ENCODE measurements at regions not wholly inside any gene's neighbourhood (a gene's known extent, or its start where the extent isn't known, plus 50 kb on each side); places are given as distances from the start of the nearest gene placed in this dataset.

DNA sequence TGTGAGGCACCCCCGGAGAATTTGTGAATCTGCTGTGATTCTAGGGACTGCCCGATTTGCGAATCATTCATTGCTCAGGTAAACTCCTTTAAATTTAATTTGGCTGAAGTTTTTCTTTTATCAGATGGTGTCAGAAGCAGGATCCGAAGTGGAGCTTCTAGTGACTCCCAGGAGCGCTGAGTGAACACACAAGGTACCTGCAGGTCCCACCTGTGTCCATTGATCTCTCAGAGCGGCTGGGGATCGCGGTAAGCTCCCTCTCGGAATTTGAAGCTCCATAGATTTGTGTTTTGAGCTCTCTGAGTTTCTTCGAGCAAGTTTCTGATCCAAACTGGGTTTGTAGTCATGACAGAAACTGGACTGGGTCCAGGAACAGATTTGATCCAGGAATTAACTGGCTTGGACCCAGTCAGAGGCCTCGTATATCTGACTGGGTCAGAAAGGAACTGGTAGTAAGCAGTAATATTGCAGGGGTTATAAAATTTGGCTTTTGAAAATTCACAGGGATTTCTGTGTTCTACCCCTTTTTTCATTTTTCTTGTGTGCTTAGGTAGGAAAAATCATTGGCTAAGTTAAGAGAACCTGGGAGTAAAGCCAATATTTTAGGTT, 56.2 kb upstream of the EDEM3 start:
- H4K20me1 ChIP-seq (ENCODE audit: insufficient read depth, low read length) = no peaks in the 10 kb centered on the region
- H3K36me3 ChIP-seq (replicated peaks; ENCODE audit: low read depth, low read length) = peaks cover 70% of the 10 kb centered on the region
- no peak overlapping the region for H2AFZ ChIP-seq (ENCODE audit: low read depth, low read length)
- no peak overlapping the region for H3K9ac ChIP-seq (ENCODE audit: low read length)
- TF ChIP-seq, protein P1, sequence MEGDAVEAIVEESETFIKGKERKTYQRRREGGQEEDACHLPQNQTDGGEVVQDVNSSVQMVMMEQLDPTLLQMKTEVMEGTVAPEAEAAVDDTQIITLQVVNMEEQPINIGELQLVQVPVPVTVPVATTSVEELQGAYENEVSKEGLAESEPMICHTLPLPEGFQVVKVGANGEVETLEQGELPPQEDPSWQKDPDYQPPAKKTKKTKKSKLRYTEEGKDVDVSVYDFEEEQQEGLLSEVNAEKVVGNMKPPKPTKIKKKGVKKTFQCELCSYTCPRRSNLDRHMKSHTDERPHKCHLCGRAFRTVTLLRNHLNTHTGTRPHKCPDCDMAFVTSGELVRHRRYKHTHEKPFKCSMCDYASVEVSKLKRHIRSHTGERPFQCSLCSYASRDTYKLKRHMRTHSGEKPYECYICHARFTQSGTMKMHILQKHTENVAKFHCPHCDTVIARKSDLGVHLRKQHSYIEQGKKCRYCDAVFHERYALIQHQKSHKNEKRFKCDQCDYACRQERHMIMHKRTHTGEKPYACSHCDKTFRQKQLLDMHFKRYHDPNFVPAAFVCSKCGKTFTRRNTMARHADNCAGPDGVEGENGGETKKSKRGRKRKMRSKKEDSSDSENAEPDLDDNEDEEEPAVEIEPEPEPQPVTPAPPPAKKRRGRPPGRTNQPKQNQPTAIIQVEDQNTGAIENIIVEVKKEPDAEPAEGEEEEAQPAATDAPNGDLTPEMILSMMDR (IDR thresholded peaks at IDR 0.05; ENCODE audit: low read depth, low read length) = no peak
- no peak for TF ChIP-seq EZH2phosphoT487 (IDR thresholded peaks at IDR 0.05; ENCODE audit: low read depth)
- no peaks in the 10 kb centered on the region for H3K79me2 ChIP-seq (ENCODE audit: low read length)
- peaks cover 17% of the 10 kb centered on the region for H3K9me3 ChIP-seq (ENCODE audit: insufficient read depth, low read length)
- H3K4me3 ChIP-seq (ENCODE audit: low read length) = no peak overlapping the region
- no peak overlapping the region for H3K27ac ChIP-seq (ENCODE audit: low read length)
- H3K4me2 ChIP-seq (ENCODE audit: low read length) = no peak overlapping the region
- no peaks in the 10 kb centered on the region for H3K27me3 ChIP-seq (ENCODE audit: low read depth, low read length)
- H3K4me1 ChIP-seq (ENCODE audit: low read length) = peaks cover 18% of the 10 kb centered on the region

DNA sequence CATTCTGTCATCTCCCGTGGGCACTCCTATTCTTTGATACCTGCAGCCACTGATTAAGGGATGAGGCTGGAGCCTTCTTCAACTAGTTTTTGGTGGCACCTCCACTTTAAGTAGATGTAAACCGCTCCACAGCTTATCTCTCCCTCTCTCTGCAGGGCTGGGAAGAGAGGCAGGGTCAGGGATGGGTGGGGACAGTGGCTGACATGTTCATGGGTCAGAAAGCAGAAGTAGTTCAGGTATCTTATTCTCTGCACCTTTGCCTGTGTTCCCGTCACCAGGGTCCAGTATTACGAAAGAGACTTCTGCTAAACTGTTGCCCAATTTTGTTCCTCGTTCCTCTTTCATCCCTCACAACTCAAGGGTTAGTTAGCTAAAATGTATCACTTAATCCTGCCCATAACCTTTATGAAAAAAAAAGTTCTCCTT, 51.7 kb upstream of the EDEM3 start:
- H3K9me3 ChIP-seq (ENCODE audit: insufficient read depth, low read length) = no peaks in the 10 kb centered on the region
- no peaks in the 10 kb centered on the region for H3K79me2 ChIP-seq (ENCODE audit: low read length)
- H3K9ac ChIP-seq (ENCODE audit: low read length) = peak overlapping the region; percentile 50; the same call in 1 of the 2 replicates
- no peak overlapping the region for H2AFZ ChIP-seq (ENCODE audit: low read depth, low read length)
- H3K4me2 ChIP-seq (ENCODE audit: low read length) = peak overlapping the region; percentile 42
- H3K27me3 ChIP-seq (ENCODE audit: low read depth, low read length) = no peaks in the 10 kb centered on the region
- peaks cover 67% of the 10 kb centered on the region for H3K36me3 ChIP-seq (replicated peaks; ENCODE audit: low read depth, low read length)
- TF ChIP-seq, protein P1 (IDR thresholded peaks at IDR 0.05; ENCODE audit: low read depth, low read length) = no peak
- no peak for TF ChIP-seq EZH2phosphoT487 (IDR thresholded peaks at IDR 0.05; ENCODE audit: low read depth)
- peak overlapping the region; percentile 80 for H3K27ac ChIP-seq (ENCODE audit: low read length)
- no peak overlapping the region for H3K4me3 ChIP-seq (ENCODE audit: low read length)
- H3K4me1 ChIP-seq (ENCODE audit: low read length) = peaks cover 27% of the 10 kb centered on the region
- no peaks in the 10 kb centered on the region for H4K20me1 ChIP-seq (ENCODE audit: insufficient read depth, low read length)

DNA sequence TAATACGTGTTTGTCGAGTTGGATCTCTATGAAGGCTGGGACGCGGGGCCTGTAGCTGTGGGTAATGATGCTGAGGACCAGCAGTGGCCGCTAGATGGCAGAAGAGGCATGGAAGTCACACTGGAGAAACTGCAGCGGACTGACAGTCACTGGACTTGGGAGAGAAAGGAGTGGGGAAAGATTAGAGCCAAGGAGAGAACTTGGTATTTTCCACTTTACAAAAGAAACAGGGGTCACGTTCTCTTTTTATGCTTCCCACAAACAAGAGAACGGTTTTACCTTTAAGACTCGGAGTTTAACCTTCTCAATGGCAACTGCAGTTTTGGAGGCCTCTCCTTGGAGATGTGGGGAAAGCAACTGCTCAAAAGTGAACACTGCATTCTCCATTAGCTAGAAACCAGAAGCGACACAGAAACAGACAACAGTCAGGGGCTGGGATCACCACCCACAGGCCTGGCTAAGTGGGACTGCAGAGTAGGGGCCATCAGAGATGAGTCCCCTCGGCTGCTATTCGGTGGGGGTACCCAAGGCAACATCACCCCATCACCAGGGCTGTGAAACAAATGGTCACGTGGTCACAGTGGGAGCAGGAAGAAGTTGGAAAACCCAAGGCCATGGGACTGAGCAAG, 51.1 kb upstream of the EDEM3 start:
- TF ChIP-seq, protein P1 (IDR thresholded peaks at IDR 0.05; ENCODE audit: low read depth, low read length) = peak; percentile 96
- no peak for TF ChIP-seq EZH2phosphoT487 (IDR thresholded peaks at IDR 0.05; ENCODE audit: low read depth)
- Histone ChIP-seq H2AFZ (ENCODE audit: low read depth, low read length) (no peak overlapping the region), H3K9me3 (ENCODE audit: insufficient read depth, low read length) (no peaks in the 10 kb centered on the region), H3K4me3 (ENCODE audit: low read length) (no peak overlapping the region), H3K36me3 (replicated peaks; ENCODE audit: low read depth, low read length) (peaks cover 70% of the 10 kb centered on the region), H3K79me2 (ENCODE audit: low read length) (no peaks in the 10 kb centered on the region), H3K9ac (ENCODE audit: low read length) (peak overlapping the region; percentile 50), H3K4me2 (ENCODE audit: low read length) (peak overlapping the region; percentile 42), H3K27ac (ENCODE audit: low read length) (peak overlapping the region; percentile 80), H3K4me1 (ENCODE audit: low read length) (peaks cover 27% of the 10 kb centered on the region), H4K20me1 (ENCODE audit: insufficient read depth, low read length) (no peaks in the 10 kb centered on the region), H3K27me3 (ENCODE audit: low read depth, low read length) (no peaks in the 10 kb centered on the region)
